ENCODE measurements at regions not wholly inside any gene's neighbourhood (a gene's known extent, or its start where the extent isn't known, plus 50 kb on each side); places are given as distances from the start of the nearest gene placed in this dataset.

GRCh38 chr12:116508145-116509121 lies 50.7 kb upstream of the MAP1LC3B2 start:
- no peak for DNase-seq (ENCODE audit: low read depth)
- peak overlapping the region; percentile 52 for H3K4me3 ChIP-seq (ENCODE audit: low read depth, low read length)
- no peak for TF ChIP-seq CTCF (conservative IDR thresholded peaks at IDR 0.05; ENCODE audit: low read depth, low read length)
